H1 (cell line): ENCODE measurements at regions not wholly inside any gene's neighbourhood (a gene's known extent, or its start where the extent isn't known, plus 50 kb on each side); places are given as distances from the start of the nearest gene placed in this dataset.

Source experiments
- CTCF ChIA-PET: fragments of 300-600 bp; sonication (Branson Sonifier 250); formaldehyde crosslinking; loops from one replicate; lab custom pipeline; 2021; ENCODE audit not compliant: partially characterized antibody; lab: Charles Lee
- POLR2A ChIA-PET: fragments of 300-600 bp; sonication (Branson Sonifier 250); formaldehyde crosslinking; loops from one replicate; lab custom pipeline; 2021; ENCODE audit warnings: inconsistent platforms; ENCODE audit not compliant: partially characterized antibody; lab: Charles Lee
- DNase-seq, 2 experiments: peaks; one replicate each; pipeline versions ENCODE4 v3.0.0 to v3.0.0-alpha.2; 2010 to 2022; ENCODE audit warnings: low spot score in 2 of 2, low read depth in 1 of 2, mixed read lengths in 1 of 2
- FAIRE-seq: peaks from 2 replicates; lab custom pipeline; 2011; peaks lifted over from hg19 to GRCh38; lab: Jason Lieb, UNC
- H2AFZ ChIP-seq: 2 replicates; pipeline ENCODE4 v1.8.1; 2012; ENCODE audit warnings: low read length, inconsistent platforms
- H2AK5ac ChIP-seq: 2 replicates; pipeline ENCODE4 v1.6.1; 2013; ENCODE audit warnings: low read depth, low read length
- H2BK120ac ChIP-seq: replicated peaks from 2 replicates; pipeline ENCODE3; 2013; ENCODE audit warnings: low read depth, low read length, inconsistent platforms
- H2BK12ac ChIP-seq: 2 replicates; pipeline ENCODE4 v1.6.1; 2013; ENCODE audit warnings: low read depth, low read length
- H2BK15ac ChIP-seq: 2 replicates; pipeline ENCODE4 v1.6.1; 2013; ENCODE audit warnings: low read length
- H2BK20ac ChIP-seq: 2 replicates; pipeline ENCODE4 v1.6.1; 2013; ENCODE audit warnings: low read length
- H2BK5ac ChIP-seq: 2 replicates; pipeline ENCODE4 v1.6.1; 2013; ENCODE audit warnings: low read depth, low read length
- H3K14ac ChIP-seq: 2 replicates; pipeline ENCODE4 v1.6.1; 2013; ENCODE audit warnings: inconsistent platforms; ENCODE audit not compliant: insufficient read length
- H3K18ac ChIP-seq: 2 replicates; pipeline ENCODE4 v1.6.1; 2013; ENCODE audit warnings: low read length; ENCODE audit errors: extremely low read depth
- H3K23ac ChIP-seq: 2 replicates; pipeline ENCODE4 v1.6.1; 2013; ENCODE audit warnings: inconsistent platforms; ENCODE audit not compliant: insufficient read length
- H3K23me2 ChIP-seq: 2 replicates; pipeline ENCODE4 v1.6.1; 2013; ENCODE audit warnings: low read depth, low read length
- H3K27ac ChIP-seq: 2 replicates; pipeline ENCODE4 v1.6.1; 2011; ENCODE audit warnings: low read depth, low read length, inconsistent platforms
- H3K27me3 ChIP-seq, 4 experiments: replicated peaks in 1 of 4; 1 replicate in 1 of 4; 2 replicates in 3 of 4; pipeline versions ENCODE4 v1.6.1 to v1.8.1; 2011 to 2013; ENCODE audit warnings: low read length in 3 of 4, mild to moderate bottlenecking in 3 of 4, inconsistent platforms in 2 of 4, mixed read lengths in 2 of 4, moderate library complexity in 1 of 4; ENCODE audit not compliant: control insufficient read depth in 3 of 4, insufficient read depth in 3 of 4; ENCODE audit errors: extremely low read depth in 1 of 4
- H3K36me3 ChIP-seq, 4 experiments: 2 replicates each; pipeline versions ENCODE4 v1.6.1 to v1.8.1; 2011 to 2013; ENCODE audit warnings: mild to moderate bottlenecking in 4 of 4, low read length in 3 of 4, moderate library complexity in 2 of 4, control low read depth in 1 of 4, inconsistent platforms in 1 of 4; ENCODE audit not compliant: insufficient read depth in 4 of 4, control insufficient read depth in 2 of 4
- H3K4ac ChIP-seq: replicated peaks from 2 replicates; pipeline ENCODE3; 2013; ENCODE audit warnings: low read length, low read depth, mixed read lengths, inconsistent platforms; ENCODE audit not compliant: insufficient read length
- H3K4me1 ChIP-seq, 4 experiments: replicated peaks in 1 of 4; 1 replicate in 1 of 4; 2 replicates in 3 of 4; pipeline versions ENCODE4 v1.6.1 to v1.8.1; 2011 to 2013; ENCODE audit warnings: low read length in 3 of 4, inconsistent platforms in 2 of 4, mixed read lengths in 1 of 4; ENCODE audit not compliant: insufficient read depth in 4 of 4, control insufficient read depth in 3 of 4
- H3K4me2 ChIP-seq, 2 experiments: 2 replicates each; pipeline versions ENCODE4 v1.6.1 to v1.8.1; 2011 to 2013; ENCODE audit warnings: low read depth in 2 of 2, low read length in 2 of 2, control low read depth in 1 of 2, inconsistent platforms in 1 of 2, mild to moderate bottlenecking in 1 of 2; ENCODE audit not compliant: insufficient read depth in 1 of 2
- H3K4me3 ChIP-seq, 4 experiments: fragments of 200-600, 300-600 bp in 1 of 4; sonication (generic), shearing (Covaris generic), sonication (Bioruptor Twin) in 1 of 4; 2 replicates each; pipeline versions ENCODE4 v1.5.1 to v1.8.1; 2011 to 2016; ENCODE audit warnings: low read length in 4 of 4, low read depth in 3 of 4, control low read depth in 2 of 4, inconsistent platforms in 2 of 4, mild to moderate bottlenecking in 2 of 4, mixed read lengths in 1 of 4, moderate library complexity in 1 of 4; ENCODE audit not compliant: insufficient read depth in 2 of 4; ENCODE audit errors: extremely low read depth in 1 of 4
- H3K56ac ChIP-seq: replicated peaks from 2 replicates; pipeline ENCODE3; 2013; ENCODE audit warnings: low read depth, mild to moderate bottlenecking, mixed read lengths, low read length, inconsistent platforms; ENCODE audit not compliant: insufficient read length
- H3K79me1 ChIP-seq: 2 replicates; pipeline ENCODE4 v1.6.1; 2013; ENCODE audit warnings: low read depth, low read length, control low read depth
- H3K79me2 ChIP-seq, 2 experiments: 2 replicates each; pipeline versions ENCODE4 v1.6.1 to v1.8.1; 2012 to 2013; ENCODE audit warnings: low read length in 2 of 2, mild to moderate bottlenecking in 2 of 2, inconsistent platforms in 1 of 2; ENCODE audit not compliant: insufficient read depth in 2 of 2, control insufficient read depth in 1 of 2
- H3K9ac ChIP-seq, 4 experiments: replicated peaks in 1 of 4; 1 replicate in 1 of 4; 2 replicates in 3 of 4; pipeline versions ENCODE4 v1.6.1 to v1.8.1; 2011 to 2013; ENCODE audit warnings: low read depth in 3 of 4, low read length in 3 of 4, control low read depth in 2 of 4, mild to moderate bottlenecking in 2 of 4, moderate library complexity in 2 of 4, inconsistent platforms in 1 of 4; ENCODE audit errors: extremely low read depth in 1 of 4
- H3K9me3 ChIP-seq, 2 experiments: 2 replicates each; pipeline versions ENCODE4 v1.6.1 to v1.8.1; 2012 to 2013; ENCODE audit warnings: mild to moderate bottlenecking in 2 of 2, moderate library complexity in 2 of 2, control low read depth in 1 of 2, inconsistent platforms in 1 of 2, low read depth in 1 of 2, low read length in 1 of 2, mixed read lengths in 1 of 2; ENCODE audit not compliant: insufficient read depth in 2 of 2
- H4K20me1 ChIP-seq, 2 experiments: replicated peaks in 1 of 2; 2 replicates each; pipeline versions ENCODE3 to v1.8.1; 2011 to 2013; ENCODE audit warnings: inconsistent platforms in 2 of 2, low read length in 2 of 2, mild to moderate bottlenecking in 1 of 2; ENCODE audit not compliant: insufficient read depth in 2 of 2, control insufficient read depth in 1 of 2
- H4K5ac ChIP-seq: 2 replicates; pipeline ENCODE4 v1.6.1; 2013; ENCODE audit warnings: low read length, low read depth, mixed read lengths, inconsistent platforms; ENCODE audit not compliant: insufficient read length
- H4K8ac ChIP-seq: 2 replicates; pipeline ENCODE4 v1.8.0; 2013; ENCODE audit warnings: mild to moderate bottlenecking, moderate library complexity, low read length, inconsistent platforms; ENCODE audit not compliant: insufficient read depth; ENCODE audit errors: extremely low read depth
- H4K91ac ChIP-seq: replicated peaks from 2 replicates; pipeline ENCODE3; 2013; ENCODE audit warnings: low read length, mixed read lengths, inconsistent platforms; ENCODE audit not compliant: insufficient read length
- BRCA1 ChIP-seq: IDR thresholded peaks from 2 replicates; pipeline ENCODE4 v1.6.1; 2012; ENCODE audit warnings: low read depth, low read length, improper control_type of control experiment
- RNF2 ChIP-seq: fragments of 200-900, 300-1000 bp; sonication (generic); IDR thresholded peaks from 2 replicates; pipeline ENCODE4 v1.7.1; 2016; ENCODE audit warnings: borderline replicate concordance, low read depth, mild to moderate bottlenecking, antibody characterized with exemption, low read length; ENCODE audit not compliant: poor library complexity, severe bottlenecking; ENCODE audit errors: missing control alignments
- SP2 ChIP-seq: IDR thresholded peaks from 2 replicates; pipeline ENCODE4 v1.6.1; 2012; ENCODE audit warnings: mild to moderate bottlenecking, low read length, inconsistent platforms
- SUZ12 ChIP-seq: fragments of 200-600 bp; sonication (generic); IDR thresholded peaks from 2 replicates; pipeline ENCODE4 v1.6.1; 2012; ENCODE audit warnings: mild to moderate bottlenecking, inconsistent platforms, low read length, moderate library complexity, mixed read lengths
- WGBS, 2 experiments: shearing (Covaris generic) in 1 of 2; methylation state at CpG; one replicate each; pipeline versions ENCODE4 v1.1.6 to v1.1.7; 2013 to 2015; ENCODE audit warnings: low lambda C conversion rate in 2 of 2, mixed read lengths in 2 of 2, inconsistent platforms in 1 of 2, low coverage in 1 of 2, missing lambda C conversion rate in 1 of 2; ENCODE audit not compliant: insufficient replicate concordance in 2 of 2, insufficient coverage in 1 of 2, insufficient read length in 1 of 2; ENCODE audit errors: extremely low coverage in 1 of 2, missing lambda C conversion rate in 1 of 2; 5-methylcytosine and 5-hydroxymethylcytosine counted together

DNA sequence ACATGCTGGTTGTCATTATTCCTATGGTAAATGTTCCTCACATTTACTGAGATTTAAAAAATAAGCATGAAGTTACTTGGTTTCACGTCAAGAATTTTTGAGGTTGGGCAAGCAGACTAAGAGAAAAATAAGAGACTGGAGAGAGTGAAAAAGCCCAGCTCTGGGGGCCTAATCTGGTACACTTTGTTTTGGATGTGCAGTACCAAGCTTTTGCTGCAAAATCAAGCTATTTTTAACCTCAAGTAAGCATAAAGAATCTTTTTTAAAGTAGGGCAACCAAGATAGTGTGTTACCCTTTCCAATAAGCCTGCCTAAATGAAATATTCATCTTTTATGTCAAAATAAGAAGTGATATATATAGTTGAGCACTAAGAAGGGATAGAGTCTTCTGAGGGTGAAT lies 79.4 kb upstream of the ARHGAP20 start:
- no peaks in the 10 kb centered on the region for H3K23me2 ChIP-seq
- H2AFZ ChIP-seq: no peak overlapping the region
- no peaks in the 10 kb centered on the region for H3K27me3 ChIP-seq
- H4K8ac ChIP-seq: no peak overlapping the region
- no peak overlapping the region for H3K4ac ChIP-seq
- POLR2A ChIA-PET: no interaction called here
- no peaks in the 10 kb centered on the region for H3K79me1 ChIP-seq
- H2BK12ac ChIP-seq: no peak overlapping the region
- H3K4me1 ChIP-seq: no peaks in the 10 kb centered on the region
- no peak for DNase-seq
- no peak overlapping the region for H2BK15ac ChIP-seq
- TF ChIP-seq BRCA1: no peak
- no peak for TF ChIP-seq RNF2
- no peak for TF ChIP-seq SUZ12
- TF ChIP-seq SP2: no peak
- TF ChIP-seq, all 59 proteins: peak for 0
- no peak overlapping the region for H3K4me2 ChIP-seq
- no peaks in the 10 kb centered on the region for H3K9me3 ChIP-seq
- H2BK120ac ChIP-seq: no peak overlapping the region
- H2BK5ac ChIP-seq: no peak overlapping the region
- no peak overlapping the region for H3K9ac ChIP-seq
- FAIRE-seq: no peak
- no peak overlapping the region for H2AK5ac ChIP-seq
- H3K79me2 ChIP-seq: no peaks in the 10 kb centered on the region
- CTCF ChIA-PET: no interaction called here
- 86% methylated on average over 1 of the region's 1 CpG; no CpG with 5 or more reads in 1 of the 2 experiments for WGBS, 2 experiments
- no peak overlapping the region for H3K14ac ChIP-seq
- no peak overlapping the region for H3K27ac ChIP-seq
- H4K5ac ChIP-seq: no peak overlapping the region
- H4K91ac ChIP-seq: no peak overlapping the region
- no peaks in the 10 kb centered on the region for H4K20me1 ChIP-seq
- no peak overlapping the region for H3K4me3 ChIP-seq
- no peak overlapping the region for H3K23ac ChIP-seq
- H2BK20ac ChIP-seq: no peak overlapping the region
- no peak overlapping the region for H3K56ac ChIP-seq
- no peaks in the 10 kb centered on the region for H3K36me3 ChIP-seq
- no peak overlapping the region for H3K18ac ChIP-seq
